Loucy (cell line): ENCODE measurements at regions not wholly inside any gene's neighbourhood (a gene's known extent, or its start where the extent isn't known, plus 50 kb on each side); places are given as distances from the start of the nearest gene placed in this dataset.

Experiments
- EZH2phosphoT487 ChIP-seq: fragments of 200-600 bp; IDR thresholded peaks from 2 replicates; pipeline ENCODE4 v1.6.1; 2018; ENCODE audit warnings: antibody characterized with exemption, mild to moderate bottlenecking, moderate library complexity, borderline replicate concordance
- TF ChIP-seq, protein P1 (sequence below): fragments of 200-600 bp; sonication (generic); conservative IDR thresholded peaks from 2 replicates; pipeline ENCODE4 v1.5.1; 2014; ENCODE audit warnings: mild to moderate bottlenecking, antibody characterized with exemption, low read length

DNA sequence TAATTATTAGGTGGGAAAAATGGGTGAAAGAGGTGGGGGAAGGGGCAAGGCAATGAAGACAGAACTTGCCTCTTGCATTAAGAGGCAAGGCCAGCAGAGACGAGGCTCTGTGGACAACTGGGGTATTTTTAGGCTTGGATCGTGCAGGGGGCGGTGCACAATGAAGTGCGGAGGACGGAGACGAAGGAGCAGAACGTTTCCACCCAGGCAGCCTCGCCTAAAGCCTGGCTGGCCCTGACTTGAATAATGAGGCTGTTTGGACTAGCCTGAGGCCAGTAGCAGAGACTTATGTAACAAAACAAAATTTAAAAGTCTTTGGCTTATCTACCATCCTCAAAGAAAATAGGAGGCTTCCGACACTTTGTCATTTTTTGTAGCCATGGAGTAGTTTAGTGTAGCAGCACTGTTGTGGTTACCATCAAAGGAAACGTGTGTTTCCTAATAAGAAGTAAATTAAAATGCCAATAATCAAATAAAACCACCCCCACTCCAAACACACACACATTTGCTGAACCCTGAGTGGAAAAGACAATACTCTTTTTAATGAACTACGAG, 370.0 kb upstream of the CNR1 start:
- TF ChIP-seq, protein P1, sequence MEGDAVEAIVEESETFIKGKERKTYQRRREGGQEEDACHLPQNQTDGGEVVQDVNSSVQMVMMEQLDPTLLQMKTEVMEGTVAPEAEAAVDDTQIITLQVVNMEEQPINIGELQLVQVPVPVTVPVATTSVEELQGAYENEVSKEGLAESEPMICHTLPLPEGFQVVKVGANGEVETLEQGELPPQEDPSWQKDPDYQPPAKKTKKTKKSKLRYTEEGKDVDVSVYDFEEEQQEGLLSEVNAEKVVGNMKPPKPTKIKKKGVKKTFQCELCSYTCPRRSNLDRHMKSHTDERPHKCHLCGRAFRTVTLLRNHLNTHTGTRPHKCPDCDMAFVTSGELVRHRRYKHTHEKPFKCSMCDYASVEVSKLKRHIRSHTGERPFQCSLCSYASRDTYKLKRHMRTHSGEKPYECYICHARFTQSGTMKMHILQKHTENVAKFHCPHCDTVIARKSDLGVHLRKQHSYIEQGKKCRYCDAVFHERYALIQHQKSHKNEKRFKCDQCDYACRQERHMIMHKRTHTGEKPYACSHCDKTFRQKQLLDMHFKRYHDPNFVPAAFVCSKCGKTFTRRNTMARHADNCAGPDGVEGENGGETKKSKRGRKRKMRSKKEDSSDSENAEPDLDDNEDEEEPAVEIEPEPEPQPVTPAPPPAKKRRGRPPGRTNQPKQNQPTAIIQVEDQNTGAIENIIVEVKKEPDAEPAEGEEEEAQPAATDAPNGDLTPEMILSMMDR = no peak
- TF ChIP-seq EZH2phosphoT487 = no peak
